ENCODE measurements at regions not wholly inside any gene's neighbourhood (a gene's known extent, or its start where the extent isn't known, plus 50 kb on each side); places are given as distances from the start of the nearest gene placed in this dataset.
"Not testable (repeated sequence)": the region's sequence is repeated elsewhere in the genome, so short reads cannot be mapped to it uniquely, and the experiment has no call there.

GRCh38 chr10:128178302-128178958 is 52.2 kb upstream of the MKI67 start:
- intact Hi-C loops (cut with micrococcal nuclease): loop anchor here (1.0 kb wide), 1 partner anchor 34 kb away; no protein-coding TSS in a partner anchor

- intact Hi-C loops (cut with micrococcal nuclease): loop anchor here (1.0 kb wide), 2 partner anchors 29 to 55 kb away; partner anchors contain the start of gene MKI67
These were observed 54.6 kb upstream of the MKI67 start for GRCh38 chr10:128180843-128181242.

- intact Hi-C loops (cut with micrococcal nuclease): no loop called here
These were observed 59.4 kb upstream of the MKI67 start for GRCh38 chr10:128185627-128186026.

GRCh38 chr10:128186959-128187787 is 61.0 kb upstream of the MKI67 start:
- intact Hi-C loops (cut with micrococcal nuclease): no loop called here

GRCh38 chr10:128187788-128188185 is 61.6 kb upstream of the MKI67 start:
- intact Hi-C loops (cut with micrococcal nuclease): no loop called here

GRCh38 chr10:128189176-128189575 is 63.0 kb upstream of the MKI67 start:
- intact Hi-C loops (cut with micrococcal nuclease): no loop called here

- intact Hi-C loops (cut with micrococcal nuclease): no loop called here
These were observed 65.6 kb upstream of the MKI67 start for GRCh38 chr10:128191847-128192246.

GRCh38 chr10:128201826-128202225 is 75.6 kb upstream of the MKI67 start:
- intact Hi-C loops (cut with micrococcal nuclease): not testable (repeated sequence)

- intact Hi-C loops (cut with micrococcal nuclease): no loop called here
These were observed 76.8 kb upstream of the MKI67 start for GRCh38 chr10:128203028-128203427.

GRCh38 chr10:128205591-128205990 is 79.4 kb upstream of the MKI67 start:
- intact Hi-C loops (cut with micrococcal nuclease): not testable (repeated sequence)

GRCh38 chr10:128206676-128207075 is 80.5 kb upstream of the MKI67 start:
- intact Hi-C loops (cut with micrococcal nuclease): no loop called here

GRCh38 chr10:128209862-128210214 is 83.6 kb upstream of the MKI67 start:
- intact Hi-C loops (cut with micrococcal nuclease): loop anchor here (1.0 kb wide), 2 partner anchors 29 to 84 kb away; partner anchors contain the start of gene MKI67

GRCh38 chr10:128210215-128211063 is 84.2 kb upstream of the MKI67 start:
- intact Hi-C loops (cut with micrococcal nuclease): loop anchor here (1.0 kb wide), 2 partner anchors 29 to 84 kb away; partner anchors contain the start of gene MKI67

- intact Hi-C loops (cut with micrococcal nuclease): no loop called here
These were observed 84.9 kb upstream of the MKI67 start for GRCh38 chr10:128211064-128211504.

GRCh38 chr10:128211953-128212727 is 85.9 kb upstream of the MKI67 start:
- intact Hi-C loops (cut with micrococcal nuclease): loop anchor here (1.0 kb wide), 1 partner anchor 34 kb away; no protein-coding TSS in a partner anchor

GRCh38 chr10:128213156-128213555 is 86.9 kb upstream of the MKI67 start:
- intact Hi-C loops (cut with micrococcal nuclease): no loop called here

- intact Hi-C loops (cut with micrococcal nuclease): no loop called here
These were observed 89.5 kb upstream of the MKI67 start for GRCh38 chr10:128215733-128216132.

- intact Hi-C loops (cut with micrococcal nuclease): no loop called here
These were observed 90.9 kb upstream of the MKI67 start for GRCh38 chr10:128217136-128217535.

- intact Hi-C loops (cut with micrococcal nuclease): no loop called here
These were observed 91.9 kb upstream of the MKI67 start for GRCh38 chr10:128218161-128218560.

GRCh38 chr10:128219295-128219694 is 93.1 kb upstream of the MKI67 start:
- intact Hi-C loops (cut with micrococcal nuclease): no loop called here

GRCh38 chr10:128220021-128220420 is 93.8 kb upstream of the MKI67 start:
- intact Hi-C loops (cut with micrococcal nuclease): no loop called here
